A549 (cell line): ENCODE measurements at regions not wholly inside any gene's neighbourhood (a gene's known extent, or its start where the extent isn't known, plus 50 kb on each side); places are given as distances from the start of the nearest gene placed in this dataset.
A peak's percentile ranks its signal among the peaks of the same experiment; 100 is the strongest.
"Not testable (repeated sequence)": the region's sequence is repeated elsewhere in the genome, so short reads cannot be mapped to it uniquely, and the experiment has no call there.

Source experiments
- ATAC-seq, 2 experiments: fragments of 200-7000 bp in 1 of 2; fragments of >200 bp in 1 of 2; cut with Nextera tagmentation in 1 of 2; cut with Tn5 transposase in 1 of 2; 3 replicates each; pipeline versions ENCODE4 v1.8.0 to v1.9.1; 2018 to 2020; ENCODE audit warnings: mild to moderate bottlenecking in 1 of 2, moderate library complexity in 1 of 2
- CTCF ChIA-PET: fragments of 300-600 bp; sonication (Branson Sonifier 250); formaldehyde crosslinking; extraction: SDS; loops from one replicate; lab custom pipeline; 2021; ENCODE audit warnings: antibody characterized with exemption, inconsistent platforms; lab: Yijun Ruan, JAX
- POLR2A ChIA-PET: fragments of 350-600 bp; formaldehyde crosslinking; extraction: SDS; loops from one replicate; lab custom pipeline; 2021; ENCODE audit warnings: antibody characterized with exemption, inconsistent platforms; lab: Yijun Ruan, JAX
- DNase-seq, 2 experiments: peaks; one replicate each; pipeline versions ENCODE4 v3.0.0 to v3.0.0-alpha.2; 2011 to 2016; ENCODE audit warnings: low read depth in 1 of 2, low spot score in 1 of 2
- FAIRE-seq: peaks from 2 replicates; lab custom pipeline; 2011; peaks lifted over from hg19 to GRCh38; lab: Jason Lieb, UNC
- H3K27ac ChIP-seq, 2 experiments: fragments of >200 bp; sonication (Bioruptor Twin); formaldehyde crosslinking; 3 replicates each; pipeline ENCODE4 v1.5.1; 2016 to 2017
- H3K4me1 ChIP-seq: fragments of >200 bp; sonication (Bioruptor Twin); formaldehyde crosslinking; 3 replicates; pipeline ENCODE4 v1.6.1; 2016
- H3K4me2 ChIP-seq: fragments of >200 bp; sonication (Bioruptor Twin); formaldehyde crosslinking; 3 replicates; pipeline ENCODE4 v1.6.1; 2016
- H3K4me3 ChIP-seq: fragments of >200 bp; sonication (Bioruptor Twin); formaldehyde crosslinking; 3 replicates; pipeline ENCODE4 v1.5.1; 2016
- H3K9me3 ChIP-seq: fragments of >200 bp; sonication (Bioruptor Twin); formaldehyde crosslinking; 3 replicates; pipeline ENCODE4 v1.6.1; 2016
- CBX2 ChIP-seq: fragments of 200-600 bp; sonication (generic); IDR thresholded peaks from 2 replicates; pipeline ENCODE4 v1.6.1; 2016; ENCODE audit warnings: low read depth, mild to moderate bottlenecking, borderline replicate concordance
- CHD4 ChIP-seq: fragments of 200-600 bp; sonication (generic); IDR thresholded peaks from 2 replicates; pipeline ENCODE4 v1.6.1; 2016; ENCODE audit warnings: antibody characterized with exemption, mild to moderate bottlenecking, borderline replicate concordance
- EHMT2 ChIP-seq: fragments of 200-600 bp; sonication (generic); IDR thresholded peaks from 2 replicates; pipeline ENCODE4 v1.6.1; 2016; ENCODE audit warnings: antibody characterized with exemption, low read depth, mild to moderate bottlenecking, moderate library complexity
- ESRRA ChIP-seq: fragments of 150-350 bp; IDR thresholded peaks from 2 replicates; pipeline ENCODE4 v1.6.1; 2014; ENCODE audit warnings: mild to moderate bottlenecking, low read length, borderline replicate concordance
- FOSB ChIP-seq: fragments of 250-450 bp; sonication (Bioruptor Pico); IDR thresholded peaks from 2 replicates; pipeline ENCODE4 v1.5.0; 2020; ENCODE audit warnings: mild to moderate bottlenecking, moderate library complexity
- FOSL2 ChIP-seq, 2 experiments: fragments of 450-650 bp in 1 of 2; fragments of >200 bp in 1 of 2; sonication (Bioruptor Twin) in 1 of 2; formaldehyde crosslinking; IDR thresholded peaks; 2 replicates each; pipeline versions ENCODE4 v1.5.0 to v1.6.1; 2016 to 2020; ENCODE audit warnings: mild to moderate bottlenecking in 1 of 2, moderate library complexity in 1 of 2
- FOXS1 ChIP-seq: fragments of 250-450 bp; sonication (Bioruptor Pico); IDR thresholded peaks from 2 replicates; pipeline ENCODE4 v1.5.0; 2020; ENCODE audit warnings: mild to moderate bottlenecking, moderate library complexity
- HDAC2 ChIP-seq: fragments of 200-600 bp; sonication (generic); IDR thresholded peaks from 2 replicates; pipeline ENCODE4 v1.6.1; 2016
- HEYL ChIP-seq: fragments of 250-450 bp; sonication (Bioruptor Pico); IDR thresholded peaks from 2 replicates; pipeline ENCODE4 v1.8.0; 2021; ENCODE audit warnings: mild to moderate bottlenecking, moderate library complexity
- HOXA7 ChIP-seq: fragments of 250-450 bp; sonication (Bioruptor Pico); IDR thresholded peaks from 2 replicates; pipeline ENCODE4 v1.5.0; 2020; ENCODE audit warnings: mild to moderate bottlenecking, moderate library complexity
- JUN ChIP-seq, 2 experiments: fragments of >200 bp; sonication (Bioruptor Twin); formaldehyde crosslinking; IDR thresholded peaks; 2 replicates in 1 of 2; 3 replicates in 1 of 2; pipeline ENCODE4 v1.6.1; 2016 to 2017
- JUNB ChIP-seq: fragments of >200 bp; sonication (Bioruptor Twin); formaldehyde crosslinking; IDR thresholded peaks from 2 replicates; pipeline ENCODE4 v1.6.1; 2016
- MAFK ChIP-seq: fragments of 450-650 bp; IDR thresholded peaks from 2 replicates; pipeline ENCODE4 v1.6.1; 2014; ENCODE audit not compliant: partially characterized antibody
- NR3C1 ChIP-seq: fragments of >200 bp; sonication (Bioruptor Twin); formaldehyde crosslinking; IDR thresholded peaks from 3 replicates; pipeline ENCODE4 v1.6.1; 2017
- POLR2AphosphoS2 ChIP-seq: conservative IDR thresholded peaks from 2 replicates; pipeline ENCODE4 v1.6.1; 2012; ENCODE audit warnings: low read length, improper control_type of control experiment, inconsistent platforms
- RAD21 ChIP-seq, 2 experiments: fragments of >200 bp in 1 of 2; sonication (Bioruptor Twin) in 1 of 2; formaldehyde crosslinking in 1 of 2; IDR thresholded peaks in 1 of 2; conservative IDR thresholded peaks in 1 of 2; 2 replicates in 1 of 2; 3 replicates in 1 of 2; pipeline ENCODE4 v1.6.1; 2012 to 2018; ENCODE audit warnings: inconsistent platforms in 1 of 2
- SMC3 ChIP-seq: fragments of >200 bp; sonication (Bioruptor Twin); formaldehyde crosslinking; IDR thresholded peaks from 3 replicates; pipeline ENCODE4 v1.6.1; 2018; ENCODE audit warnings: inconsistent platforms
- SREBF2 ChIP-seq: fragments of 450-650 bp; IDR thresholded peaks from 2 replicates; pipeline ENCODE4 v1.6.1; 2014; ENCODE audit warnings: mild to moderate bottlenecking, moderate library complexity
- TP53 ChIP-seq: fragments of 250-450 bp; sonication (Bioruptor Pico); IDR thresholded peaks from 2 replicates; pipeline ENCODE4 v1.5.0; 2021; ENCODE audit warnings: mild to moderate bottlenecking, moderate library complexity
- ZSCAN20 ChIP-seq: fragments of 250-450 bp; sonication (Bioruptor Pico); IDR thresholded peaks from 2 replicates; pipeline ENCODE4 v1.8.0; 2022; ENCODE audit warnings: mild to moderate bottlenecking, moderate library complexity
- WGBS: methylation state at CpG from one replicate; pipeline ENCODE4 v1.1.6; 2017; ENCODE audit errors: missing lambda C conversion rate; 5-methylcytosine and 5-hydroxymethylcytosine counted together
- TF ChIP-seq, protein P1 (sequence below): IDR thresholded peaks from 2 replicates; pipeline ENCODE4 v1.6.1; 2012
- TF ChIP-seq, protein P2 (sequence below): fragments of 250-450 bp; sonication (Bioruptor Pico); IDR thresholded peaks from 2 replicates; pipeline ENCODE4 v1.5.0; 2021; ENCODE audit warnings: mild to moderate bottlenecking, moderate library complexity, borderline replicate concordance
- TF ChIP-seq, protein P3 (sequence below): fragments of 200-600 bp; sonication (generic); IDR thresholded peaks from 2 replicates; pipeline ENCODE4 v1.6.1; 2016; ENCODE audit warnings: antibody characterized with exemption, mild to moderate bottlenecking, moderate library complexity

DNA sequence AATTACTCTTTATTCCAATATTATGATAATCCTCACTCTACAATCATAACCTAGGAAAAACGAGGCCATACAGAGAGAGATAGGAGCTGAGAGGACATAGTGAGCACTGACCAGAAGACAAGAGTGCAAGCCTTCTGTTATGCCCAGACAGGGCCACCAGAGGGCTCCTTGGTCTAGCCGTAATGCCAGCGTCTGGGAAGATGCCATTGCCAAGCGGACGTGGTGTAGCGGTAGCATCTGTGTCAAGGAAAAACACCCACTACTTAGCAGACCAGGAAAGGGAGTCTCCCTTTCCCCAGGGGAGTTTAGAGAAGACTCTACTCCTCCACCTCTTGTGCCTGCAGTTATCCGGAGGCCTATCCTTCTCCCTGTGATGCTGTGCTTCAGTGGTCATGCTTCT, 2131.5 kb downstream of the TP53TG3F start:
- POLR2A ChIA-PET, H3K9me3 ChIP-seq, FAIRE-seq, ATAC-seq, H3K4me1 ChIP-seq, H3K4me3 ChIP-seq, H3K4me2 ChIP-seq, H3K27ac ChIP-seq: not testable (repeated sequence)
- CTCF ChIA-PET = interaction anchor here (0.6 kb wide), 1 partner anchor 44 kb away, joined by 3 read pairs; no protein-coding TSS in a partner anchor
- WGBS = 8% methylated on average over 7 of the region's 7 CpGs
- TF ChIP-seq RAD21 (conservative IDR thresholded peaks at IDR 0.05 in 1 of 2, IDR thresholded peaks at IDR 0.05 in 1 of 2) = peak in 1 of 2 experiments; percentile 39; a peak in 2 of 5 replicates
- DNase-seq = peak in 1 of 2 experiments; percentile 26

DNA sequence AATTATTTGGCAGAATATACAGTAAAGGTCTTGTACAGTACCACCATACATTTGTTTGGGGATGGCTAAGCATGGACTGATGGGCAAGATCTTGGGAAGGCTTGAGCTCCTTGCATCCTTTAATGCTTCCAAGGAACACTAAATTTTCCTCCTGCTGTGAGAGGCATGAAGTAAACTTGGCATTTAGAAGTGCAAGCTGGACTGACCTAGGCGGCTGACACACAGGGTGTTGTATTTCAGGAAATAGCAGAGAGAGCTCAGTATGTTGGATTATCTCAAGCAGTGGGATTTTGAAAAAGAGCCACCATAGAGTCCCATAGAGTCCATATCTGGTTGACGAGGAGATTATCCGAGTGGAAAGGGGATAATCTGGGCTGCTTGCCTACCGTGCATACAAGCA, 2137.1 kb downstream of the TP53TG3F start:
- no peaks in the 10 kb centered on the region for H3K4me1 ChIP-seq
- no peak overlapping the region for H3K27ac ChIP-seq
- ChIA-PET CTCF (no interaction called here), POLR2A (no interaction called here)
- H3K9me3 ChIP-seq = 0 out of 3 replicates have a peak, but pooled peaks cover 3% of the 10 kb centered on the region
- FAIRE-seq (no peak), DNase-seq (no peak), ATAC-seq (no peak)
- TF ChIP-seq HEYL (CRISPR knock-in tag) = no peak
- H3K4me2 ChIP-seq = no peak overlapping the region
- no peak overlapping the region for H3K4me3 ChIP-seq
- WGBS = 5% methylated on average over 4 of the region's 4 CpGs

DNA sequence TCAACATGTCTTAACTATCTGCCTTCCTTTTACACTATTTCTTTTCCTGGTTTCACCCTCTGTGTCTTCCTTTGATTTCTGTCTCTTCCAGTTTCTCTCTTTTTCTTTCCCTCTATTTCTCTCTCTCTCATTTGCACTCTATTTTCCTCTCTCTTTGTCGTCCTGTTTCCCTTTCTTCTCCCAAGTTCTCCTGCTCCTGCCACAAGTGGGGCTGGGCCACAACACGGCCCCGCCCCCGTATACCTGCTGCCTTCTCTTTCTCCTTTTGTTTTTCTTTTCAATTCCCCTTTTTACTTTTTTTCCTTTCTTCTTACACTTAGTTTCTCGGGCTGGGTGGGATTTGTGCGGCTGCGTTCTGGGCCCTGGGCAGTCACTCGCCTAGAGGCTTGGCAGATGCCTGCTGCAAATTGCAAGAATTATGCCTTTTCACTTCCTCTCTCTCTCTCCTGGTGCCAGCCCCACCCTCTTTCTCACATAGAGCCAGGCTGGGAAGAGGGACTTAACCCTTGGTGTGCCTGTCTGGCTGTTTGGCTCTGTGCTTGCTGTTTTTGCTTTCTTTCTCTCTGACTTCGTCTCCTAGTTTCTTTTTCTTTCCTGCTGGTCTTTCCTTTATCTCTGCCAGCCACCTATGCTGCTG, 2139.4 kb downstream of the TP53TG3F start:
- H3K4me3 ChIP-seq = no peak overlapping the region
- no peaks in the 10 kb centered on the region for H3K4me1 ChIP-seq
- no peaks in the 10 kb centered on the region for H3K9me3 ChIP-seq
- FAIRE-seq = no peak
- WGBS = 2% methylated on average over 9 of the region's 9 CpGs
- ChIA-PET CTCF (interaction anchor here (0.6 kb wide), 1 partner anchor 212 kb away, joined by 3 read pairs; no protein-coding TSS in a partner anchor), POLR2A (no interaction called here)
- no peak for ATAC-seq
- H3K27ac ChIP-seq = peak overlapping the region in 1 of 2 experiments; percentile 53; a peak in 3 of 6 replicates
- TF ChIP-seq, protein P1, sequence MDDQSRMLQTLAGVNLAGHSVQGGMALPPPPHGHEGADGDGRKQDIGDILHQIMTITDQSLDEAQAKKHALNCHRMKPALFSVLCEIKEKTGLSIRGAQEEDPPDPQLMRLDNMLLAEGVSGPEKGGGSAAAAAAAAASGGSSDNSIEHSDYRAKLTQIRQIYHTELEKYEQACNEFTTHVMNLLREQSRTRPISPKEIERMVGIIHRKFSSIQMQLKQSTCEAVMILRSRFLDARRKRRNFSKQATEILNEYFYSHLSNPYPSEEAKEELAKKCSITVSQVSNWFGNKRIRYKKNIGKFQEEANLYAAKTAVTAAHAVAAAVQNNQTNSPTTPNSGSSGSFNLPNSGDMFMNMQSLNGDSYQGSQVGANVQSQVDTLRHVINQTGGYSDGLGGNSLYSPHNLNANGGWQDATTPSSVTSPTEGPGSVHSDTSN = no peak
- TF ChIP-seq FOXS1 (CRISPR knock-in tag) (no peak), FOSL2 (IDR thresholded peaks at IDR 0.05) (no peak), FOSL2 (CRISPR knock-in tag; IDR thresholded peaks at IDR 0.05) (no peak), TP53 (no peak), SMC3 (no peak), HDAC2 (no peak), JUN (IDR thresholded peaks at IDR 0.05) (no peak)
- TF ChIP-seq, all 56 proteins: peak for 0
- DNase-seq = peak in 1 of 2 experiments; percentile 5
- no peak overlapping the region; the same call in 2 of the 3 replicates for H3K4me2 ChIP-seq

DNA sequence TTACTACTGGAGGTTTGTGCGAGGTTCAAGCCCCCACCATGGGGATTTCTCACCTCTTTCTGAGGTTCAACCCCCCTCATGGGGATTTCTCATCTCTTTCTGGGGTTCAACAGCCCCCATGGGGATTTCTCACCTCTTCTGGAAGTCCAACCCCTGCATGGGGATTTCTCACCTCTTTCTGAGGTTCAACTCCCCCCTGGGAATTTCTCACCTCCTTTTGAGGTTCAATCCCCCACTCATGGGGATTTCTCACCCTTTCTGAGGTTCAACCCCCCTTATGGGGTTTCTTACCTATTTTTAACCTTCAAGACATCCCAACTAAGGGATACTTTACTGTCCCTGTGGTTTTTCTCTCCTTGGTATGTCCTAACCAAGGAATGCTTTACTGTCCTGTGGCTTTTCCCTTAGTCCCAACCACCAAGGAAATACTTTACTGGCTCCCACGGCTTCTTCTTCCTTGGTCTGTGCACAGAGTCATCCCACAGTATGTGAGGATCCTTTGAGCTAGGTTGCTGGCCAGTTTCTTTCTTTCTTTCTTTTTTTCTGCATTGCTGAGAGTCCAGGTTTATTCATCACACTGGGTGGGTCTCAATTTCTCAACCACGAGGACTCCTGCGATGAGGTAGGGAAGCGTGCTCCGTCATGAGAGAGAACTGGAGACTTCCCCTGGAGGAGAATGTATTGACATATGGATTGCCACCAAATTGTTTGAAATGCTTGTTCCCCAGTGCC, 2140.2 kb downstream of the TP53TG3F start:
- no peaks in the 10 kb centered on the region for H3K9me3 ChIP-seq
- H3K4me1 ChIP-seq = no peaks in the 10 kb centered on the region
- no peak overlapping the region for H3K4me2 ChIP-seq
- CTCF ChIA-PET = no interaction called here
- no peak for ATAC-seq
- under 1% methylated on average over 6 of the region's 6 CpGs for WGBS
- no peak for DNase-seq
- FAIRE-seq = no peak
- POLR2A ChIA-PET = no interaction called here
- peak overlapping the region in 1 of 2 experiments; percentile 53; a peak in 3 of 6 replicates for H3K27ac ChIP-seq
- no peak overlapping the region for H3K4me3 ChIP-seq
- no peak for TF ChIP-seq CBX2
- TF ChIP-seq ESRRA = no peak
- TF ChIP-seq EHMT2 = no peak
- no peak for TF ChIP-seq CHD4
- TF ChIP-seq ZSCAN20 (CRISPR knock-in tag) = no peak
- TF ChIP-seq FOSB (CRISPR knock-in tag) = no peak
- TF ChIP-seq, protein P2, sequence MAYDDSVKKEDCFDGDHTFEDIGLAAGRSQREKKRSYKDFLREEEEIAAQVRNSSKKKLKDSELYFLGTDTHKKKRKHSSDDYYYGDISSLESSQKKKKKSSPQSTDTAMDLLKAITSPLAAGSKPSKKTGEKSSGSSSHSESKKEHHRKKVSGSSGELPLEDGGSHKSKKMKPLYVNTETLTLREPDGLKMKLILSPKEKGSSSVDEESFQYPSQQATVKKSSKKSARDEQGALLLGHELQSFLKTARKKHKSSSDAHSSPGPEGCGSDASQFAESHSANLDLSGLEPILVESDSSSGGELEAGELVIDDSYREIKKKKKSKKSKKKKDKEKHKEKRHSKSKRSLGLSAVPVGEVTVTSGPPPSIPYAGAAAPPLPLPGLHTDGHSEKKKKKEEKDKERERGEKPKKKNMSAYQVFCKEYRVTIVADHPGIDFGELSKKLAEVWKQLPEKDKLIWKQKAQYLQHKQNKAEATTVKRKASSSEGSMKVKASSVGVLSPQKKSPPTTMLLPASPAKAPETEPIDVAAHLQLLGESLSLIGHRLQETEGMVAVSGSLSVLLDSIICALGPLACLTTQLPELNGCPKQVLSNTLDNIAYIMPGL (CRISPR knock-in tag) = no peak
- no peak for TF ChIP-seq JUNB
- no peak for TF ChIP-seq HDAC2
- no peak for TF ChIP-seq POLR2AphosphoS2
- no peak for TF ChIP-seq HOXA7 (CRISPR knock-in tag)
- TF ChIP-seq NR3C1 = no peak
- no peak for TF ChIP-seq MAFK
- TF ChIP-seq, protein P3, sequence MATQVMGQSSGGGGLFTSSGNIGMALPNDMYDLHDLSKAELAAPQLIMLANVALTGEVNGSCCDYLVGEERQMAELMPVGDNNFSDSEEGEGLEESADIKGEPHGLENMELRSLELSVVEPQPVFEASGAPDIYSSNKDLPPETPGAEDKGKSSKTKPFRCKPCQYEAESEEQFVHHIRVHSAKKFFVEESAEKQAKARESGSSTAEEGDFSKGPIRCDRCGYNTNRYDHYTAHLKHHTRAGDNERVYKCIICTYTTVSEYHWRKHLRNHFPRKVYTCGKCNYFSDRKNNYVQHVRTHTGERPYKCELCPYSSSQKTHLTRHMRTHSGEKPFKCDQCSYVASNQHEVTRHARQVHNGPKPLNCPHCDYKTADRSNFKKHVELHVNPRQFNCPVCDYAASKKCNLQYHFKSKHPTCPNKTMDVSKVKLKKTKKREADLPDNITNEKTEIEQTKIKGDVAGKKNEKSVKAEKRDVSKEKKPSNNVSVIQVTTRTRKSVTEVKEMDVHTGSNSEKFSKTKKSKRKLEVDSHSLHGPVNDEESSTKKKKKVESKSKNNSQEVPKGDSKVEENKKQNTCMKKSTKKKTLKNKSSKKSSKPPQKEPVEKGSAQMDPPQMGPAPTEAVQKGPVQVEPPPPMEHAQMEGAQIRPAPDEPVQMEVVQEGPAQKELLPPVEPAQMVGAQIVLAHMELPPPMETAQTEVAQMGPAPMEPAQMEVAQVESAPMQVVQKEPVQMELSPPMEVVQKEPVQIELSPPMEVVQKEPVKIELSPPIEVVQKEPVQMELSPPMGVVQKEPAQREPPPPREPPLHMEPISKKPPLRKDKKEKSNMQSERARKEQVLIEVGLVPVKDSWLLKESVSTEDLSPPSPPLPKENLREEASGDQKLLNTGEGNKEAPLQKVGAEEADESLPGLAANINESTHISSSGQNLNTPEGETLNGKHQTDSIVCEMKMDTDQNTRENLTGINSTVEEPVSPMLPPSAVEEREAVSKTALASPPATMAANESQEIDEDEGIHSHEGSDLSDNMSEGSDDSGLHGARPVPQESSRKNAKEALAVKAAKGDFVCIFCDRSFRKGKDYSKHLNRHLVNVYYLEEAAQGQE = no peak
- no peak for TF ChIP-seq SREBF2
